DMS 273 (cell line): ENCODE measurements at regions not wholly inside any gene's neighbourhood (a gene's known extent, or its start where the extent isn't known, plus 50 kb on each side); places are given as distances from the start of the nearest gene placed in this dataset.
A peak's percentile ranks its signal among the peaks of the same experiment; 100 is the strongest.

ENCODE experiments used
- DNase-seq: peaks from one replicate; lab custom pipeline; 2025; ENCODE audit not compliant: unreplicated experiment; lab: John Stamatoyannopoulos, UW

GRCh38 chr14:61940666-61941420, 178.6 kb downstream of the SNAPC1 start:
- no peak for DNase-seq

GRCh38 chr14:61941421-61942150, 179.4 kb downstream of the SNAPC1 start:
- DNase-seq: no peak

GRCh38 chr14:61948376-61948775, 186.2 kb downstream of the SNAPC1 start:
- no peak for DNase-seq

- DNase-seq: peak; percentile 98
These were observed 188.1 kb downstream of the SNAPC1 start for GRCh38 chr14:61950340-61950739.

- DNase-seq: peak; percentile 27
These were observed 191.4 kb downstream of the SNAPC1 start for GRCh38 chr14:61953602-61954001.

- DNase-seq: peak; percentile 76
These were observed 192.1 kb downstream of the SNAPC1 start for GRCh38 chr14:61954306-61954705.

- DNase-seq: no peak
These were observed 194.3 kb downstream of the SNAPC1 start for GRCh38 chr14:61956517-61956916.

- no peak for DNase-seq
These were observed 197.1 kb downstream of the SNAPC1 start for GRCh38 chr14:61959348-61959747.

GRCh38 chr14:61961369-61961768, 199.1 kb downstream of the SNAPC1 start:
- DNase-seq: no peak

GRCh38 chr14:61963926-61964325, 201.7 kb downstream of the SNAPC1 start:
- DNase-seq: no peak

- no peak for DNase-seq
These were observed 203.0 kb downstream of the SNAPC1 start for GRCh38 chr14:61965030-61965745.

- no peak for DNase-seq
These were observed 206.0 kb downstream of the SNAPC1 start for GRCh38 chr14:61968207-61968606.

- DNase-seq: no peak
These were observed 210.5 kb downstream of the SNAPC1 start for GRCh38 chr14:61972711-61973110.

- no peak for DNase-seq
These were observed 211.8 kb downstream of the SNAPC1 start for GRCh38 chr14:61973981-61974380.

- DNase-seq: no peak
These were observed 215.0 kb downstream of the SNAPC1 start for GRCh38 chr14:61977217-61977616.

- no peak for DNase-seq
These were observed 226.0 kb downstream of the SNAPC1 start for GRCh38 chr14:61988240-61988639.

GRCh38 chr14:61992139-61992538, 229.9 kb downstream of the SNAPC1 start:
- DNase-seq: no peak

- DNase-seq: no peak
These were observed 230.7 kb downstream of the SNAPC1 start for GRCh38 chr14:61992926-61993325.

GRCh38 chr14:61994589-61994988, 232.4 kb downstream of the SNAPC1 start:
- no peak for DNase-seq

GRCh38 chr14:61996753-61997152, 234.5 kb downstream of the SNAPC1 start:
- no peak for DNase-seq

- no peak for DNase-seq
These were observed 234.9 kb downstream of the SNAPC1 start for GRCh38 chr14:61997161-61997560.

- no peak for DNase-seq
These were observed 239.7 kb downstream of the SNAPC1 start for GRCh38 chr14:62001963-62002362.
